HPDE6-E6E7 (cell line): ENCODE measurements at regions not wholly inside any gene's neighbourhood (a gene's known extent, or its start where the extent isn't known, plus 50 kb on each side); places are given as distances from the start of the nearest gene placed in this dataset.
A peak's percentile ranks its signal among the peaks of the same experiment; 100 is the strongest.

Experiments used
- DNase-seq: peaks from one replicate; pipeline ENCODE4 v3.0.0; 2011; ENCODE audit warnings: missing footprints; ENCODE audit errors: extremely low spot score

DNA sequence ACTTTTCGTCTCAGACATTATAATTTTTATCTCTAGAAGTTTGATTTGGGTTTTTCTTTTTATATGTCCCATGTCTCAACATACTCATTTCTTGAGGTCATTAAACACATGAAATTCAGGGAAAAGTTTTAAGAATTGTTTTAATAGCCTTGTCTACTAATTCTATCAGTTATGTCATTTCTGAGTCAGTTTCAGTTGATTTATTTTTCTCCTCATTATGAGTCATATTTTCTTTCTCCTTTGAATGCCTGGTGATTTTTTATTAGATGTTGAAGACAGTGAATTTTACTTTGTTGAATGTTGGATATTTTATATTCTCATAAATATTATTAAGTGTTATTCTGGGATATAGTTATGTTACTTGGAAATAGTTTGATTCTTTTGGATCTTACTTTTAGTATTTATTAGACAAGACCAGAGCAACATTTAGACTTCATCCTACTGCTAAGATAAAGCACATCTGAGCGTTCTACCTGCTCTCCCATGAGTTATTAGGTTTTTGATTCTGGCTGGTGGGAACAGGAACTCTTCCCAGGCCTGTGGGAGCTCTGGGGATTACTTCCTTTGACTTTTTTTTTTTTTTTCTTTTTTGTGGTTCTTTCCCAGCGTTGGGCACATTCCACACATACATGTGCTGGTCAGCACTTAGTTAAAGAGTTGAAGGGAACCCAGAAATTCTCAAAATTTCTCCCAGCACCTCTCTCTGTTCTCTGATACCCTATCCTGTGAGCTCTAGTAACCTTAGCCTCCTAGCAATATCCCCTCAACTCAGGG lies 1157.7 kb downstream of the BCL11B start:
- DNase-seq, result no peak

DNA sequence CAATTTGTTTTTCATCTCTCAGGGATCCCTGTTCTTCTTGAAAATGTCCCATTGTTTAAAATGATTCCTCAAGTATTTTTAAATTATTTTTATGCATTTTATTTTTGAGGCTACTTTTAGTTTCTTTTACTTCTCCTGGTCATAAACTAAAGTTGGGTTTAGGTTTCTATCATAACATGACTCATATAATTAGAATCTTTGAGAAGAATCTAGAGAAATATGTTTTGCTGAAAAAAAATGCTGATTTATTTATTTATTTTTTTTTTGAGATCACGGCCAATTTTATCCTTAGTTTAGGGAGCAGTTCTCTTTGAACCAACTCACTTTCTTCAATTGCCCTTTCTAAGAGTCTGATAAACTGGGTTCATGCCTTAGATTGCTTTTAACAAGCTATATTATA lies 1157.1 kb downstream of the BCL11B start:
- DNase-seq, result no peak

DNA sequence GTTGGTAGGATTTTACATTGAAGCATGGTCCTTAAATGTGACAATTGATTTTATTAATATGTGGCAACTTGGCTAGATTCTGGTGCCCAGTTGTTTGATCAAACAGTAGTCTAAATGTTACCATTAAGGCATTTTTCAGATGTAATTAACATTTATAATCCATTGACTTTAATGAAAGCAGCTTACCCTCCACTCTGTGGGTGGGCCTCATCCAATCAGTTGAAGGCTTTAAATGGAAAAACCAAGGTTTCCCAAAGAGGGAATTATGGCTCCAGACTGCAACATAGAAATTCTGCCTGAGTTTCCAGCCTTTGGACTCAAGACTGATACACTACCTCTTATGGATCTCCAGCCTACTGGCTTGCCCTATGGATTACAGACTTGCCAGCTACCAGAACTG lies 1153.2 kb downstream of the BCL11B start:
- no peak for DNase-seq

DNA sequence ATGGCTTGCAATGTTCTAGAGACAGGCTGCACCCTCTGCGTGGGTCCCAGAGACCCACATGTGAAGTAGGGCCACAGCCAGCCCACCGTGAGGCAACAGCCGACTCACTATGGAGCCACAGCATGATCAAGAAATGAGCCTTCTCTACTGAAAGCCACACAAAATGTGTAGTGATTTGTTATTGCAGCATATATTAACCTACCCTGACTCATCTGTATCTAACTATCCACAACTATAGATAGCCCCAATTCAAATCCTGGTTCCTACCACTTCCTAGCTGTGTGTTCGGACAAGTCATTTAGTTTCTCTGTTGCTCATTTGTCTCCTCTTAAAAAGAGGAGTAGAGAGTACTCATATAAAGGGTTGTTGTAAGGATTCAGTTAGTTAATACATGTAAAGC lies 1152.3 kb downstream of the BCL11B start:
- no peak for DNase-seq

DNA sequence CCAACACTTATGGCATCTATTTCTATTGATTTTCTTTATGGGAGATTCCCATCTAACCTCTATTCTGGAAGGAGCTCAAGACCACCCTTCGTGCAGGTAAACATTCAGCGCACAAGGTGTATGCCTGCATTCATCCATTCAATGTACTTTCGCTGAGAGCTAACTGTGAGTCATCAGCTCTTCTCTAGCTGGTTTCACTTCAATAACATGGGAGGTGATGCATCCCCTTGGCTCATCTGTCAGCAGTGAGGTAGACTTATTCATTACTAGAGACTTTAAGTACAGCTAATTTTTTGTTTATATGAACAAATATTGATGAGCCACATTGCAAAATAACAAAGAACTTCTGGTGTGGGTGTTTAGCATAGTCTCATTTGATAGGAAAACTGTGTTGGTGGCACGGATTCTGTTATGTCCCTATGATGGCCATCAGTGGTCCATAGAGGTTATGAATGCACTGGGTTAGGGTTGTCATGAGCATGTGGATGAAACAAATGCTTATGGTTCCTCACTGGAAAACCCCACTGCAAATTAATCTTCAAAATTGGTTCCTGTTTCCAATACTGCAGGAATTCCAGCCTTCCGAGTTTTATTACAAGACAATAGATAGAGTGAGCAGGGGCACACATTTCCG lies 1151.0 kb downstream of the BCL11B start:
- peak; percentile 42 for DNase-seq

DNA sequence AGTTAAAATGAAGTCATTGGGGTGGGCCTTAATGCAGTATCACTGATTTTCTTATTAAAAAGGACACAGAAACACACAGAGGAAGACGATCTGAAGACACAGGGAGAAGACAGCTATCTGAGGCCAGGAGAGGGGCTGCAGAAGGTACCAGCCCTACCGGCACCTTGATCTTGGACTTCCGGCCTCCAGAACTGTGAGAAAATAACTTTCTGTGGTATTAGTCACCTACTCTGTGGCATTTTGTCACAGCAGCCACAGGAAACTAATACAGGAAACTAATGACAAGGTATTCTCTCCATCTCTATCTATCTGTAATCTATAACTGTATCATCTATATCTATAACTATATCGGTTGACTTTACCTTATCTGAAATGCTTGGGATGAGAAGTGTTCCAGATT lies 1149.5 kb downstream of the BCL11B start:
- DNase-seq, result no peak

DNA sequence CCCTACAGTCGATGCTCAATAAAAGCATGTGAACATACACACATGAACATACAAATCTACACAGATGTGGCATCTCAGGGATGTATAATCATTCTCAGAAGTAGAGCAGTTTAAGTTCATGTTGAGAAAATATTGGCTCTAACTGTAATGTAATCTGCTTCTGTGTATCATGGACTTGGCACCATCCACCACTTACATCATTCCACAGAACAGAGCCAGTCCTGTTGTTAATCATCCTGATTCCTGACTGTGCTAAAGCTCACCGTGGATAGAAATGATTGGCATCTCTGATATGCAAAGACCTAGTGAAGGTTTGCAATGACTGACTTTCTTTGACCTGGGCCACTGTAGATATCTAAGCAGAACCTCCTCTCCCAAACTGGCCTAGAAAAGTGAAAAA lies 1141.3 kb downstream of the BCL11B start:
- no peak for DNase-seq

DNA sequence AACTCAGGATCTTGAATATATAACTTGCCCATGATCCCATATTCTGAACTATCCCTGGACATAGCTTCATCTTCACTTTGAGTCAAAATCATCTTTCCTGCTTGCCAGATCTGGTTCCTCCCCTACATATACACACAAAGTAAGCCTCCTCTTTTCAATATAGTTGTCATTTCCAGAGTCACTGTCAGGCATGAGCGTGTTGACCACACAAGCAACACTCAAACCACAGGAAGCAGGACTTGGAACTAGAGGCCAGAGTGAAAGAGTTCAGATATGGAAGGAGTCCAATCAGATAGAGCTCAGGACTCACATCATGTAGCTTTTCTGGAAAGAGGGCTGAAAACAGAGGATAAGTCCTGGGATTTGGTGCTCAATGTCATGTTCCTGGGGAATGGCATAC lies 1140.6 kb downstream of the BCL11B start:
- no peak for DNase-seq

DNA sequence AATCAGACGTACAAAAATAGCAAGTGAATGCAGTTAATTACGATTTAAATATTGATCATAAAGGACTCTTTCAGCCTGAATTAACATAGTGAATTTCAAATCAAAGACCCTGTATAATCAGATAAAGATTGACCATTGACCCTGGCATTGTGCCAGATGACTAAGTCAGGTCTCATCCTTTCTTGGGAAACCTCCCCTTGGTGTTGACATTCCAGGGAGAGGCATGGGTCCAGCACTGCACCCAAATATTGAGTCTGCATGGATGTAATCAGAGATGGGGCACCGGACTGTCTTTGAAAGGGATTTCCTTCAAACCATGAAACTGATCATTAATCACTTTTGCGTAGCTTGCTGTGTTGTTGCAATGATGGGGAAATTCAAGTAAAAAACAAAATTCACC lies 1138.2 kb downstream of the BCL11B start:
- DNase-seq, result no peak

DNA sequence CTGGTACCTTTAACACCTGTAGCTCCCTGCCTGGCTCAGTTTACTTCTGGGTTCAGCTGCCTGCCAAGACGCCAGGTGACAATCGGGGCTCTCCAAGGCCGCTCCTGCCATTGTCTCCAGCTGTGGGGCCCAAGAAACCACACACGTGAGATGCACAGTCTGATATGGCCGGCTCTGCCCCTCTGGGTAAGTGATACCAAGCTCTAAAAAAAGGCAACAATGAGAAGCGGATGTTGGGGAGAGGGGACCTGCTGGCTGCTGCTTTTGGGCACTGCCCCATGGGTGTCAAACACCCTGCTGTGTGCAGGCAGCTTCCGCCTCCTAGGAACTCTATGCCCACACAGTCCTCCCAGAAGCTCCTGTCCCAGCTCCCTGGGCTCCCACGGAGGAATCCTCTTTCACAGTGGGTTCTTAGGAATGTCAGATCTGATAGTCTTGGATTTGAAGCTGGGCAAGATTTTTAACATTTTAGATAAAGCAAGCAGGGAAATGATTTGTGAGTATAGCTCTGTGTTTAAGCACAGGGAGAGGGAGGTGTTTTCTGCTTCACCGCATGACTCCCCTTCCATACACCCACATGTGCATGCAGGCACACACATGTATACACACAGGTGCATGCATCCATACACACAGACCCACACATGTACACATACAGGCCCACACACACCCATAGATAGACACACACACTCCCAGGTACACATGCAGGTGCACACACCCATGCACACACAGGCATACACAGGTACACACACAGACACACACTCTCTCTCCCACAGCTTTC lies 1135.8 kb downstream of the BCL11B start:
- DNase-seq, result no peak

DNA sequence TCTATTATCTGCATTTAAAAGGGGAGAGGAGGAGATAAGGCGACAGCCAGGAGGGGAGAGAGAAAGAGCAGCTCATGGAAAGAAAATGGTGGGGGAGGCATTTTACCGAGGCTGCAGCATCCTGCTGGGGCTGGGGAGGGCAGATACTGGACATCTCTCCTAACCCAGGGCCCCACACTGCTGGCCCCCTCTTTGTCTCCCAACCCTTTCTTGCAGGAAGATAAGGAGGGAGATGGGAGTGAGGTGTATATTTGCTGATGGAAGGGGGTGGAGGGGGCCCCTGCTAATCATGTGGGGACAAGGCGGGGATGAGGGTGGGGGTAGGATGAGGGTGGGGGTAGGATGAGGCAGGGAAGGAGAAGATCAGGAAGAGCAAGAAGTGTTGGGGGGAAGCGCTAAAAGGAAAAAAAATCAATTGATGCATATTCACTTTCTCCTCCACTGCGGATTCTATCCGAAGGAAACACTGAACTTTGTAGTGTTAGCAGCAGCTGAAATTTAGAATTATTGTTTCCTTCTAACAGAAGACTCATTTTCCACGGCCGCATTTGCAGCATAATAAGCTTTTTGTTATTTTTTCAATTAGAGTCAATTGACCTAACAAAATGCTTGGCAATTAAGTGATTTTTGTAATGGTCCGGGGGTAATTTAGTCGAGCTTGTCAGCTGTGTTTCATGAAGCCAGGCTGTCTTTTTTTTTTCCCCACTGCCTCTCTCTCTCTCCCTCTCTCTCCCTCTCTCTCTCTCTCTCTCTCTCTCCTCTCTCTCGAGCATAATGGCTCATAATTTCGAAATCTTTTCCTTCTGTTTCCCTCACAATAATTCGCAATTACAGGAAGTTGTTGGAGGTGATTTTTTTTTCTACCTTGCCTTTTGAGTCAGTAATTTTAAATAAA lies 1134.6 kb downstream of the BCL11B start:
- no peak for DNase-seq

DNA sequence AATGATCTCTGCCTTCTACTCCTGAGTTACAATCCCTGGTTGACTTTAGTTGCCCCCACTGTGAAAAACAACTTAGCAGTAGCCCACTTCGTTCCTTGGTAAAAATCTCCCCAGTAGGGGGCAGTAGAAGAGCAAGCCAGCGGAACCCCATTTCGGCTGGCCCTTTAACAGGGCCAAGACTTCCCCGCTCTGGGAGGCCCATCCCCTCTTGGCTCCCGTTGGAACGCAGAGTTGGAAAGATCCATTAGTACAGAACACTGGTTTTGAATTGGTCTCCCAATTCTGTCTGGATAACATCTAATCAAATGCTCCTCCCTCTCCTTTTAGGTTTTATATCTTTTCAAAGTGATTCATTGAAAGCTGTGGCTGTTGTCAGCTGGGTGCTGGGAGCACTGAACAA lies 1133.3 kb downstream of the BCL11B start:
- DNase-seq, result no peak

DNA sequence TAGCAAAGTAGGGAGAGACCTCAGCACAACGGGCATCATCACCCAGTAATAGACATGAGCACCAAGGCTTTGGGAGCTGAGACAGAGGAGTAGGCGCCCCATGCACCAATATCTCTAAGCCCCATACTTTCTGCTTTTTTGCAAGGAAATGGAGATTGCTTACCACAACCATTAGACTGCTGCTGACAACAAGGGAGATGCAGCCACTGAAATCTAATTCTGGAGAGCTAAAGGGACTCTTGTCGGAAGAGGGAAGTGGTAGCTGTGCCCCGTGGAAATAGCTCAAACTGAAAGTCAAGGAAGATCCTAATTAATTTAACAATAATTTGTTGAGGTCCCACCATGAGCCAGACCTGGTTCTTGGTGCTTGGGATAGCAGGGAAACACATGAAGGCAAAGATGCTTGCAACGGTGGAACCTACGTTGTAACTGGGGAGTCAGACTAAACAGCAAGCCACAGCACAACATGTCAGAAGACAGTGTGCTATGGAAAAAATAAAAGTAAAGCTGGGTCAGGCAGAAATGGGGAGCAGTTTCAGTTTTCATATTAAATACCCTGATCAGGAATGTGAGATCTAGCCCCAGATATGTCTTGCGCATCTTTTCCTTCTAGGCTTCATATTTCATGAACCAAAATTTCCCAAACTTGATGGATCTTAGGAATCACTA lies 1131.0 kb downstream of the BCL11B start:
- no peak for DNase-seq

DNA sequence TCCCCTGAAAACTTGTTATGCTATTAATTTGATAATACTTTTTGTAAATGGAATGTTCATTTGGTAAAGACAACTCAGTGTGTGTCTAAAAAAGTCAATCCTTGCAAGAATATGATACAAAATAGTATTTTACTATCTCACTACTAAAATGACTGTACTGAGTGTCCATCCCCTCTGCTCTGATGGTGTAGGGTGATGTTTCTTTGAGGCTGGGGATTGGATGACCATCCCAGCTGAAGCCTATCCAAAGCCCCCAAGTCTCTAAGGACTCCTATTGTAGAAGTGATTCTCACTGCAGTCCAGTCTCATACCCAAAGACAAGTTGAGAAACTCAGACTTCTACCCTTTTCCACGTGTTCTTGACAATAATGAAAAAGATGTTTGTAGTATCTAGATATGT lies 1128.4 kb downstream of the BCL11B start:
- no peak for DNase-seq

DNA sequence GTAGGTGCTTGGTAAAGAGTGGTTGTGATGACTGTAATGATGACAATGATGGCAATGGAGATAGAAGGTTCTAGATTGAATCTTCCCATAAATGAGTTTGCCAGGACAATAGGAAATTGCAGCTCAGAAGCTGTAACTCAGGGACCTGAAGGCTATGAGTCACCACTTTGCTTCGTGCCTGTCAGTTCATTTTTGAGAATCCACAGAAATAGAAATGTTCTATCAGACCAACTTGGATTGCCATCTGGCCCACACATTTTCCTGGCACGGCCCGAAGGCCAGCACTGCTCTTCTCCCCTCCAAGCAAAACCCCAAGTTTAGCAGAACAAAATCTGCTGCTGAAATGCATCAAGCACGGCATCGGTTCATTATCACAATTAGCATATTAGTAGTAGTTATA lies 1127.0 kb downstream of the BCL11B start:
- no peak for DNase-seq

DNA sequence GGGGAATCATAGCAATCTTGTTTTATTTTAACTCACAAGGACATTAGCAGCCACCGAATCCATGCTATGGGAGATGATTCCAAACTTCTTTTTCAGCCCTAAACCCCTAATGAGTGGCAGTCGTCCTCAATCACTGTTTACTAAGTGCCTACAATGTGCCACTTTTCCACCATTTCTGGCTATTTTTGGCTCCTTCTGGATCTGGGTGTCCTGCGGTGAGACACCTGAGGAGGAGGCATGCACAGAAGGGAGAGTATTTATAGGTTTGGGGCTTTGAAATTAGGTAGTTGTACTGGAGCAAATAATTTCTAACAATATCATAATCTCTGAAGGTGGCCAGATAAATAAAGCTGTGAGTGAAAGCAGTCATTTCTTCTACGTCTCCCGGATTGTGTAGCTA lies 1125.6 kb downstream of the BCL11B start:
- DNase-seq, result no peak

DNA sequence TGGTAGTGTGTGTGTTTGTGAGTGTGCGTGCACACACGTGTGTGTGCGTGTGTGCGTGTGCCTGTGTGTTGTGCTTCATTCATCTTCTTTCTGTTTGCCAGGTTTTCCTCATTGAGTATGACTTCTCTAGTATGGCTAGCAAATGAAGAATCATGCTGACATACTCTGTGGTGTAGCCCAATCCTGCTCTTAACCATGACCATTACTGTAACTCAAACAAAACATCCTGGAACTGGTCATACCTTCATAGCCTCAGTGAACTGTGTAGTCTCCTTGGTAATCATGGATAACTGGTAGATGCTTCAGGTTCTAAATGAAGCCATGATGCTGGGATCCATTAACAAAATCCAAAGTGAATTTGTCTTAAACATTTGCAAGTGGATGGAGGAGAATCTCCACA lies 1117.7 kb downstream of the BCL11B start:
- no peak for DNase-seq

DNA sequence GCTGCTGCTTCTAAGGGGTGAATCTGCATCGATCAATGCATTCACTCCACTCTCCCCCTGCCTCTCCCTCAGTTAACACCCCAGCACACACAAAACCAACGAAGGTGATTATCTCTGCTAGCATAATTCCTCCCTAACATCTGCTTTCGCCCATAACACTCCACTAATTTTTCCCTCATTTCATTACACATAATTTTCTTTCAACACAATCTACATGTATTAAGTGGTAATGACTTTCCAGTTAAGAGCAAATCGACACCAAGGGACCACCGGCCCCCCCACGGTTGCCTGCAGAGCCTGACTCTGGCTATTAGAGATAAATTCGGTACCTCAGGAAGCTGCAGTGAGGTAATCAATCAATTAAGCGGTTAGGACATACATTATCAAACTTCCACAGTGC lies 1115.6 kb downstream of the BCL11B start:
- no peak for DNase-seq

DNA sequence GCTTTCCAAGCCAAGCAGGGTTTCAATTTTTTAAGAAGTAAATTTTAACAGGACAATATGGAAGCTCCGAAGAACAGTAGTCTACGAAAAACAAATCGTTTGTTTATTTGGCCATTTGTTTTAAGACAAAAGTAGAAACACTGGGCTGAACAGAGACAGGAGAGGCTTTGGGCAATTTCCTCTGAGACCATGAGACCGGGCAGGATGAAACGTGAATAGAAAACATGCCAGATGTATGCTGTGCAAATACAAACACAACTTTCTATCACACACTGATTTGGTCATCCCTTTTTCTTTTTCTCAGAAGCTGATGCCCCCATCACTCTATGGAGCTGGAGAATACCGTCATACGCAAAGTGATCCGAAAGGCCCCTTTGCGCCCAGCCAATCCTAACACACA lies 1111.1 kb downstream of the BCL11B start:
- no peak for DNase-seq

DNA sequence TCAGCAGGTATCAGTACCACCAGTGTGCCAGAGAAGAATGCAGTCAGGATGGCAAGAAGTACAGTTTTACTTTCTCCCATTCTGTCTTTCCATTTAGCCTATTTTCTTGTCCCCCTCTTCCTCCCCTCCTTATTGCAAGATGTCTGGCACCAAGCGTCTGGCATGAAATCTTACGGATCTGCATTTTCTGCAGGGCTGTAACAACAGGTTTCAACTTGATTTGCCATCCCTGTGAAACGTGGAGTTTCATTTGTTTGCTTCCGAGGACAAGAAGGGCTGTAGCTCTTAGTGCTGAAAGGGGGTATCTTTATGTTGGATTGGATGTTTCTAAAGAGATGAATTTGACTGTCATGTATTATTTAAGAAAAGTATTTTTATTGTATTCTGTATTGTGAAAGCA lies 1110.6 kb downstream of the BCL11B start:
- no peak for DNase-seq
